ENCODE measurements at regions not wholly inside any gene's neighbourhood (a gene's known extent, or its start where the extent isn't known, plus 50 kb on each side); places are given as distances from the start of the nearest gene placed in this dataset.

DNA sequence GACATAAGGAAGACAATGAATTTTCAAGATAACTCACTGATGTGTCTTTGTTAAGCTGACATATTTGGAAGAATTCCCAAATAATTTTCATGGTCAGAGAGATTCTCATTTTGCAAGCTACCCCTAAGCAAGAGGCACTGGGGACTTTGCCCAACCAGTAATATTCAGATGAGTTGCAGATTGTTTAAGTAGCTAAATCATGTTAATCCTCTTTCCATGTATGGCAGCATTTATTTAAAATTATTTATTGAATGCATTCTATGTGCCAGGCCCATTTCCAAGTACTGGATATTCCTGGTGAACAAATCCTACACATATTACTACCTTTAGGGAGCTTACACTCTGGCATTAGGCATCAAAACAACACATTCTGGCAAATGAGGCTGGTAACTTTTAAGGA is 56.5 kb upstream of the BACH1 start:
- Histone ChIP-seq H3K79me1 (replicated peaks; ENCODE audit: low read length, poor library complexity, severe bottlenecking) (no peaks in the 10 kb centered on the region), H4K91ac (ENCODE audit: low read length) (no peak overlapping the region), H3K4me2 (ENCODE audit: low read length, poor library complexity, severe bottlenecking) (no peak overlapping the region), H3K36me3 (ENCODE audit: control insufficient read depth in 1 of 2, insufficient read depth in 2 of 2, low read depth in 1 of 2, low read length in 2 of 2) (no peaks in the 10 kb centered on the region), H3K18ac (ENCODE audit: low read depth in 1 of 2, low read length in 2 of 2) (no peak overlapping the region), H2BK5ac (ENCODE audit: low read depth, low read length, poor library complexity, severe bottlenecking) (no peak overlapping the region), H2AK5ac (ENCODE audit: low read length, severe bottlenecking) (no peak overlapping the region), H4K8ac (ENCODE audit: low read length) (no peak overlapping the region), H2AFZ (ENCODE audit: low read depth, low read length) (no peak overlapping the region), H3K14ac (ENCODE audit: low read length in 2 of 2) (no peak overlapping the region), H3K9ac (ENCODE audit: low read length) (no peak overlapping the region), H3K4me1 (ENCODE audit: control insufficient read depth, insufficient read depth, low read depth, low read length) (no peaks in the 10 kb centered on the region), H3K4me3 (ENCODE audit: insufficient read depth in 1 of 2, low read depth in 1 of 2, low read length in 2 of 2) (no peak overlapping the region), H3K23ac (ENCODE audit: low read length in 2 of 2) (no peak overlapping the region), H3K27ac (ENCODE audit: low read length, poor library complexity, severe bottlenecking) (no peak overlapping the region), H2BK15ac (ENCODE audit: low read depth, poor library complexity, severe bottlenecking) (no peak overlapping the region), H2BK12ac (ENCODE audit: low read length in 2 of 2) (no peak overlapping the region), H3K27me3 (ENCODE audit: control insufficient read depth in 1 of 2, insufficient read depth in 1 of 2, low read length in 2 of 2) (no peaks in the 10 kb centered on the region), H2BK120ac (ENCODE audit: low read depth, low read length) (no peak overlapping the region), H3K4ac (ENCODE audit: low read depth in 1 of 2, low read length in 2 of 2) (no peak overlapping the region), H3K9me3 (ENCODE audit: control insufficient read depth, low read length) (no peaks in the 10 kb centered on the region)
- DNase-seq, result no peak

DNA sequence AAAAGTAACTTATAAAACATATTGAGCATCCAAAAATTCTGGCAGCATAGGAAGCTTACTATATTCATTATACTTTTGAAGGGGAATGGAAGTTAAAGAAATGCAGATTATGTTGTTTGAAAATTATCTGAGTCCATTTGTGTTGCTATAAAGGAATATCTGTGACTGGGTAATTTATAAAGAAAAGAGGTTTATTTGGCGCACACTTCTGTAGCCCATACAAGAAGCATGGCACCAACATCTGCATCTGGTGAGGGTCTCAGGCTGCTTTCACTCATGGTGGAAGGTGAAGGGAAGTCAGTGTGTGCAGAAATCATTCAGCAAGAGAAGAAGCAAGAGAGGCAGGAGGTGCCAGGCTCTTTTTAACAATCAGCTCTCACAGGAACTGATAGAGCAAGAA is 55.5 kb upstream of the BACH1 start:
- Histone ChIP-seq H3K18ac (ENCODE audit: low read depth in 1 of 2, low read length in 2 of 2) (no peak overlapping the region), H4K91ac (ENCODE audit: low read length) (no peak overlapping the region), H3K27ac (ENCODE audit: low read length, poor library complexity, severe bottlenecking) (no peak overlapping the region), H3K9me3 (ENCODE audit: control insufficient read depth, low read length) (no peaks in the 10 kb centered on the region), H3K23ac (ENCODE audit: low read length in 2 of 2) (no peak overlapping the region), H3K4me2 (ENCODE audit: low read length, poor library complexity, severe bottlenecking) (no peak overlapping the region), H3K9ac (ENCODE audit: low read length) (no peak overlapping the region), H2AK5ac (ENCODE audit: low read length, severe bottlenecking) (no peak overlapping the region), H3K36me3 (ENCODE audit: control insufficient read depth in 1 of 2, insufficient read depth in 2 of 2, low read depth in 1 of 2, low read length in 2 of 2) (no peaks in the 10 kb centered on the region), H2AFZ (ENCODE audit: low read depth, low read length) (no peak overlapping the region), H3K27me3 (ENCODE audit: control insufficient read depth in 1 of 2, insufficient read depth in 1 of 2, low read length in 2 of 2) (no peaks in the 10 kb centered on the region), H2BK120ac (ENCODE audit: low read depth, low read length) (no peak overlapping the region), H3K14ac (ENCODE audit: low read length in 2 of 2) (no peak overlapping the region), H3K4me3 (ENCODE audit: insufficient read depth in 1 of 2, low read depth in 1 of 2, low read length in 2 of 2) (no peak overlapping the region), H2BK15ac (ENCODE audit: low read depth, poor library complexity, severe bottlenecking) (no peak overlapping the region), H3K4ac (ENCODE audit: low read depth in 1 of 2, low read length in 2 of 2) (no peak overlapping the region), H2BK5ac (ENCODE audit: low read depth, low read length, poor library complexity, severe bottlenecking) (no peak overlapping the region), H4K8ac (ENCODE audit: low read length) (no peak overlapping the region), H2BK12ac (ENCODE audit: low read length in 2 of 2) (no peak overlapping the region), H3K4me1 (ENCODE audit: control insufficient read depth, insufficient read depth, low read depth, low read length) (no peaks in the 10 kb centered on the region), H3K79me1 (replicated peaks; ENCODE audit: low read length, poor library complexity, severe bottlenecking) (no peaks in the 10 kb centered on the region)
- WGBS, result 100% methylated on average over 1 of the region's 1 CpG
- DNase-seq, result no peak

DNA sequence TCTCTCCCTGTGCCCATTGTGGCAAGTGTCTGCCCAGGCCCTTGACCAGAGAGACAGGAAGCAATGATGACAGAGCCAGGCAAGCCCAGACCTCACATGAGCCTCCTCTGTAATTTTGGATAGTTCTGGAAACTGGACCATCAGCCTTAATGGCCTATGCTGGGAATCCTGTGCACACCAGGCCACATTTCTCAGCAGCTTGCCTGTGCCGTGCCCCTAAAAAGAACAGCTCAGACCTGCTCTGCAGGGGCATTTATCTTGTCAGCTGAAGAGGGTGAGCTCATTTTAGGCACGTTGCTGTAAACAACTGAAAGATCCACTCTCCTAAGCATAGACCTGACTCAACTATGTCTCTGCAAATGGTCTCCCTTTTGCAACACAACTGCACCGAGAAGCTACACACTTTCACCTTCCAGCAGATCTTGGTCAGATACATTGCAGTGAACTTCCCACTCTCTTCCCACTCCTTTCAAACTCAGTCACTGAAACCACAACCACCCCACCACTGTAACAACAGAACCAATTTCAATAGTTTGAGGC is 53.5 kb upstream of the BACH1 start:
- Histone ChIP-seq H2BK5ac (ENCODE audit: low read depth, low read length, poor library complexity, severe bottlenecking) (no peak overlapping the region), H3K4ac (ENCODE audit: low read depth in 1 of 2, low read length in 2 of 2) (no peak overlapping the region), H3K79me1 (replicated peaks; ENCODE audit: low read length, poor library complexity, severe bottlenecking) (no peaks in the 10 kb centered on the region), H3K36me3 (ENCODE audit: control insufficient read depth in 1 of 2, insufficient read depth in 2 of 2, low read depth in 1 of 2, low read length in 2 of 2) (no peaks in the 10 kb centered on the region), H3K27me3 (ENCODE audit: control insufficient read depth in 1 of 2, insufficient read depth in 1 of 2, low read length in 2 of 2) (no peaks in the 10 kb centered on the region), H2BK120ac (ENCODE audit: low read depth, low read length) (no peak overlapping the region), H4K8ac (ENCODE audit: low read length) (no peak overlapping the region), H2BK12ac (ENCODE audit: low read length in 2 of 2) (peak overlapping the region; percentile 19 to 21), H3K14ac (ENCODE audit: low read length in 2 of 2) (no peak overlapping the region), H3K4me3 (ENCODE audit: insufficient read depth in 1 of 2, low read depth in 1 of 2, low read length in 2 of 2) (no peak overlapping the region), H3K4me2 (ENCODE audit: low read length, poor library complexity, severe bottlenecking) (no peak overlapping the region), H4K91ac (ENCODE audit: low read length) (no peak overlapping the region), H2AK5ac (ENCODE audit: low read length, severe bottlenecking) (no peak overlapping the region), H3K18ac (ENCODE audit: low read depth in 1 of 2, low read length in 2 of 2) (peak overlapping the region; percentile 16 to 28), H3K4me1 (ENCODE audit: control insufficient read depth, insufficient read depth, low read depth, low read length) (no peaks in the 10 kb centered on the region), H3K9ac (ENCODE audit: low read length) (no peak overlapping the region), H3K9me3 (ENCODE audit: control insufficient read depth, low read length) (peaks cover 3% of the 10 kb centered on the region), H2BK15ac (ENCODE audit: low read depth, poor library complexity, severe bottlenecking) (no peak overlapping the region), H3K23ac (ENCODE audit: low read length in 2 of 2) (no peak overlapping the region), H2AFZ (ENCODE audit: low read depth, low read length) (peak overlapping the region; percentile 36), H3K27ac (ENCODE audit: low read length, poor library complexity, severe bottlenecking) (no peak overlapping the region)
- WGBS, result 5% methylated on average over 3 of the region's 3 CpGs
- DNase-seq, result peak; percentile 79

DNA sequence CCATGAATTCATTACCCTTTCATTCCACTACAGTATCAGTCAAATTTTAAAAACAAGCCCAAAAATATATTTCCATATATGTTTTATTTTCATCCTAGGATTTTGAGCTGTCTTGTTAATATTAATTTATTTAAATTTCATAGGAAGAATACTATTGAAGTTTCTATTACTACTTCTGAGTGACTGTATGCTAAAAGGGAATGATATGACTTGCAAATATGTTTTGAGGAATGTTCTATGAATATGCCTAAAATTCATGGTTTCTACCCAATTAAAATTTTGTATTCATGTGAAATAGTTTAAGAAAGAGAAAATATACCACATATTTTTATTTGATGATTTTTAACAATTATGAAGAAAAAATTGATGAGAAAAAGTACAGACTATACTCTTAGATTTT is 52.9 kb upstream of the BACH1 start:
- no peak overlapping the region for H3K4ac ChIP-seq (ENCODE audit: low read depth in 1 of 2, low read length in 2 of 2)
- DNase-seq, result no peak
- H3K18ac ChIP-seq (ENCODE audit: low read depth in 1 of 2, low read length in 2 of 2), result no peak overlapping the region
- H2BK15ac ChIP-seq (ENCODE audit: low read depth, poor library complexity, severe bottlenecking), result no peak overlapping the region
- H2BK5ac ChIP-seq (ENCODE audit: low read depth, low read length, poor library complexity, severe bottlenecking), result no peak overlapping the region
- no peaks in the 10 kb centered on the region for H3K36me3 ChIP-seq (ENCODE audit: control insufficient read depth in 1 of 2, insufficient read depth in 2 of 2, low read depth in 1 of 2, low read length in 2 of 2)
- no peak overlapping the region for H4K8ac ChIP-seq (ENCODE audit: low read length)
- no peak overlapping the region for H3K4me3 ChIP-seq (ENCODE audit: insufficient read depth in 1 of 2, low read depth in 1 of 2, low read length in 2 of 2)
- no peak overlapping the region for H4K91ac ChIP-seq (ENCODE audit: low read length)
- peaks cover 3% of the 10 kb centered on the region for H3K9me3 ChIP-seq (ENCODE audit: control insufficient read depth, low read length)
- no peaks in the 10 kb centered on the region for H3K79me1 ChIP-seq (replicated peaks; ENCODE audit: low read length, poor library complexity, severe bottlenecking)
- H2BK120ac ChIP-seq (ENCODE audit: low read depth, low read length), result no peak overlapping the region
- H2AFZ ChIP-seq (ENCODE audit: low read depth, low read length), result no peak overlapping the region
- no peak overlapping the region for H2BK12ac ChIP-seq (ENCODE audit: low read length in 2 of 2)
- no peak overlapping the region for H3K14ac ChIP-seq (ENCODE audit: low read length in 2 of 2)
- no peaks in the 10 kb centered on the region for H3K27me3 ChIP-seq (ENCODE audit: control insufficient read depth in 1 of 2, insufficient read depth in 1 of 2, low read length in 2 of 2)
- H3K9ac ChIP-seq (ENCODE audit: low read length), result no peak overlapping the region
- no peak overlapping the region for H3K23ac ChIP-seq (ENCODE audit: low read length in 2 of 2)
- no peak overlapping the region for H3K27ac ChIP-seq (ENCODE audit: low read length, poor library complexity, severe bottlenecking)
- H3K4me1 ChIP-seq (ENCODE audit: control insufficient read depth, insufficient read depth, low read depth, low read length), result no peaks in the 10 kb centered on the region
- no peak overlapping the region for H2AK5ac ChIP-seq (ENCODE audit: low read length, severe bottlenecking)
- H3K4me2 ChIP-seq (ENCODE audit: low read length, poor library complexity, severe bottlenecking), result no peak overlapping the region

Data from mesenchymal stem cell (in vitro differentiated cells and primary cell).